GM13977 (cell line): ENCODE measurements at regions not wholly inside any gene's neighbourhood (a gene's known extent, or its start where the extent isn't known, plus 50 kb on each side); places are given as distances from the start of the nearest gene placed in this dataset.

Experiments used
- DNase-seq: peaks from one replicate; pipeline ENCODE4 v3.0.0; 2012; ENCODE audit warnings: low spot score
- CTCF ChIP-seq: IDR thresholded peaks from 2 replicates; pipeline ENCODE4 v1.5.1; 2012; ENCODE audit warnings: mild to moderate bottlenecking, control low read depth; ENCODE audit not compliant: insufficient read depth; ENCODE audit errors: extremely low read depth, missing control alignments
- in situ Hi-C: fragments of 300-500 bp; cut with MboI; formaldehyde crosslinking; loops from one replicate; pipeline ENCODE4 v1.12.0; 2022; ENCODE audit warnings: low sequenced_read_pairs, low pct_unique_long_range_greater_than_20kb, mixed read lengths, inconsistent platforms; ENCODE audit not compliant: unreplicated experiment

GRCh38 chr20:60967431-60968316 is 284.4 kb upstream of the CDH4 start:
- in situ Hi-C loops: no loop called here
- no peak for TF ChIP-seq CTCF
- no peak for DNase-seq

GRCh38 chr20:60968853-60969720 is 283.0 kb upstream of the CDH4 start:
- no peak for DNase-seq
- in situ Hi-C loops: no loop called here
- no peak for TF ChIP-seq CTCF

GRCh38 chr20:60970601-60971000 is 281.5 kb upstream of the CDH4 start:
- no peak for DNase-seq
- in situ Hi-C loops: no loop called here
- TF ChIP-seq CTCF: no peak

- no peak for DNase-seq
- TF ChIP-seq CTCF: no peak
- in situ Hi-C loops: no loop called here
These were observed 278.0 kb upstream of the CDH4 start for GRCh38 chr20:60974022-60974421.

GRCh38 chr20:60974441-60974945 is 277.6 kb upstream of the CDH4 start:
- in situ Hi-C loops: no loop called here
- TF ChIP-seq CTCF: no peak
- DNase-seq: no peak

- DNase-seq: no peak
- in situ Hi-C loops: no loop called here
- no peak for TF ChIP-seq CTCF
These were observed 275.9 kb upstream of the CDH4 start for GRCh38 chr20:60976139-60976538.
